ENCODE measurements at regions not wholly inside any gene's neighbourhood (a gene's known extent, or its start where the extent isn't known, plus 50 kb on each side); places are given as distances from the start of the nearest gene placed in this dataset.

- H3K27me3 Mint-ChIP-seq: no peaks in the 10 kb centered on the region
- peaks cover 18% of the 10 kb centered on the region for H3K4me1 Mint-ChIP-seq
- H3K9me3 Mint-ChIP-seq: peaks cover 12% of the 10 kb centered on the region
- H3K4me3 Mint-ChIP-seq: no peak overlapping the region
- DNase-seq: no peak
- no peak overlapping the region for H3K27ac Mint-ChIP-seq
- no peaks in the 10 kb centered on the region for H3K36me3 Mint-ChIP-seq
These were observed 132.6 kb downstream of the MRPS6 start for GRCh38 chr21:34205811-34206571.

- peaks cover 8% of the 10 kb centered on the region for H3K36me3 Mint-ChIP-seq
- H3K27ac Mint-ChIP-seq: no peak overlapping the region
- H3K9me3 Mint-ChIP-seq: peaks cover 15% of the 10 kb centered on the region
- DNase-seq: no peak
- peaks cover under 1% of the 10 kb centered on the region for H3K4me1 Mint-ChIP-seq
- no peaks in the 10 kb centered on the region for H3K27me3 Mint-ChIP-seq
- no peak overlapping the region for H3K4me3 Mint-ChIP-seq
These were observed 140.6 kb downstream of the MRPS6 start for GRCh38 chr21:34213959-34214358.

- no peaks in the 10 kb centered on the region for H3K27me3 Mint-ChIP-seq
- DNase-seq: no peak
- H3K4me1 Mint-ChIP-seq: no peaks in the 10 kb centered on the region
- H3K9me3 Mint-ChIP-seq: peaks cover 6% of the 10 kb centered on the region
- H3K27ac Mint-ChIP-seq: no peak overlapping the region
- H3K4me3 Mint-ChIP-seq: no peak overlapping the region
- H3K36me3 Mint-ChIP-seq: peaks cover 8% of the 10 kb centered on the region
These were observed 142.1 kb downstream of the MRPS6 start for GRCh38 chr21:34215501-34215900.

GRCh38 chr21:34215911-34216717 lies 142.7 kb downstream of the MRPS6 start:
- peaks cover 5% of the 10 kb centered on the region for H3K9me3 Mint-ChIP-seq
- peaks cover 8% of the 10 kb centered on the region for H3K36me3 Mint-ChIP-seq
- H3K4me1 Mint-ChIP-seq: peaks cover 5% of the 10 kb centered on the region
- no peak overlapping the region for H3K27ac Mint-ChIP-seq
- no peak for DNase-seq
- no peak overlapping the region for H3K4me3 Mint-ChIP-seq
- no peaks in the 10 kb centered on the region for H3K27me3 Mint-ChIP-seq

GRCh38 chr21:34216718-34217032 lies 143.3 kb downstream of the MRPS6 start:
- no peak overlapping the region for H3K4me3 Mint-ChIP-seq
- H3K27ac Mint-ChIP-seq: no peak overlapping the region
- H3K4me1 Mint-ChIP-seq: peaks cover 5% of the 10 kb centered on the region

GRCh38 chr21:34217263-34217662 lies 143.9 kb downstream of the MRPS6 start:
- Mint-ChIP-seq H3K4me3 (no peak overlapping the region), H3K9me3 (peaks cover 5% of the 10 kb centered on the region), H3K27ac (no peak overlapping the region), H3K36me3 (peaks cover 5% of the 10 kb centered on the region), H3K4me1 (peaks cover 5% of the 10 kb centered on the region), H3K27me3 (no peaks in the 10 kb centered on the region)
- no peak for DNase-seq

More at GRCh38 chr21:34216718-34217032, 143.3 kb downstream of the MRPS6 start:
- peaks cover 5% of the 10 kb centered on the region for H3K36me3 Mint-ChIP-seq
- H3K9me3 Mint-ChIP-seq: peaks cover 5% of the 10 kb centered on the region
- no peaks in the 10 kb centered on the region for H3K27me3 Mint-ChIP-seq
- no peak for DNase-seq

GRCh38 chr21:34219334-34220060 lies 144.3 kb upstream of the KCNE2 start:
- no peaks in the 10 kb centered on the region for H3K36me3 Mint-ChIP-seq
- H3K27me3 Mint-ChIP-seq: no peaks in the 10 kb centered on the region
- H3K4me1 Mint-ChIP-seq: peaks cover 5% of the 10 kb centered on the region
- no peak overlapping the region for H3K27ac Mint-ChIP-seq
- no peaks in the 10 kb centered on the region for H3K9me3 Mint-ChIP-seq
- DNase-seq: no peak
- H3K4me3 Mint-ChIP-seq: no peak overlapping the region

GRCh38 chr21:34220556-34221195 lies 143.1 kb upstream of the KCNE2 start:
- H3K36me3 Mint-ChIP-seq: no peaks in the 10 kb centered on the region
- no peaks in the 10 kb centered on the region for H3K27me3 Mint-ChIP-seq
- DNase-seq: no peak
- H3K4me1 Mint-ChIP-seq: peaks cover 5% of the 10 kb centered on the region
- no peak overlapping the region for H3K4me3 Mint-ChIP-seq
- no peak overlapping the region for H3K27ac Mint-ChIP-seq
- no peaks in the 10 kb centered on the region for H3K9me3 Mint-ChIP-seq

GRCh38 chr21:34221331-34222030 lies 142.3 kb upstream of the KCNE2 start:
- Mint-ChIP-seq H3K4me3 (no peak overlapping the region), H3K9me3 (no peaks in the 10 kb centered on the region), H3K4me1 (peaks cover 5% of the 10 kb centered on the region), H3K36me3 (no peaks in the 10 kb centered on the region), H3K27ac (no peak overlapping the region), H3K27me3 (no peaks in the 10 kb centered on the region)
- no peak for DNase-seq

- Mint-ChIP-seq H3K4me3 (no peak overlapping the region), H3K4me1 (peaks cover 5% of the 10 kb centered on the region), H3K9me3 (no peaks in the 10 kb centered on the region), H3K27me3 (no peaks in the 10 kb centered on the region), H3K27ac (no peak overlapping the region), H3K36me3 (no peaks in the 10 kb centered on the region)
- no peak for DNase-seq
These were observed 141.8 kb upstream of the KCNE2 start for GRCh38 chr21:34222031-34222335.

- H3K36me3 Mint-ChIP-seq: no peaks in the 10 kb centered on the region
- H3K27me3 Mint-ChIP-seq: no peaks in the 10 kb centered on the region
- H3K4me3 Mint-ChIP-seq: no peak overlapping the region
- H3K27ac Mint-ChIP-seq: no peak overlapping the region
- peaks cover 5% of the 10 kb centered on the region for H3K4me1 Mint-ChIP-seq
- no peak for DNase-seq
- no peaks in the 10 kb centered on the region for H3K9me3 Mint-ChIP-seq
These were observed 140.4 kb upstream of the KCNE2 start for GRCh38 chr21:34223376-34223775.

GRCh38 chr21:34227386-34227852 lies 136.4 kb upstream of the KCNE2 start:
- Mint-ChIP-seq H3K4me3 (no peak overlapping the region), H3K9me3 (no peaks in the 10 kb centered on the region), H3K4me1 (no peaks in the 10 kb centered on the region), H3K27me3 (no peaks in the 10 kb centered on the region), H3K27ac (no peak overlapping the region), H3K36me3 (no peaks in the 10 kb centered on the region)
- DNase-seq: no peak

- H3K9me3 Mint-ChIP-seq: no peaks in the 10 kb centered on the region
- no peaks in the 10 kb centered on the region for H3K4me1 Mint-ChIP-seq
- H3K4me3 Mint-ChIP-seq: no peak overlapping the region
- H3K27me3 Mint-ChIP-seq: no peaks in the 10 kb centered on the region
- H3K36me3 Mint-ChIP-seq: no peaks in the 10 kb centered on the region
- H3K27ac Mint-ChIP-seq: no peak overlapping the region
- no peak for DNase-seq
These were observed 135.0 kb upstream of the KCNE2 start for GRCh38 chr21:34228792-34229191.

GRCh38 chr21:34229353-34229752 lies 134.5 kb upstream of the KCNE2 start:
- no peak overlapping the region for H3K27ac Mint-ChIP-seq
- peaks cover 2% of the 10 kb centered on the region for H3K4me1 Mint-ChIP-seq
- no peaks in the 10 kb centered on the region for H3K9me3 Mint-ChIP-seq
- H3K4me3 Mint-ChIP-seq: no peak overlapping the region
- no peaks in the 10 kb centered on the region for H3K27me3 Mint-ChIP-seq
- no peaks in the 10 kb centered on the region for H3K36me3 Mint-ChIP-seq
- no peak for DNase-seq
